ENCODE measurements at regions not wholly inside any gene's neighbourhood (a gene's known extent, or its start where the extent isn't known, plus 50 kb on each side); places are given as distances from the start of the nearest gene placed in this dataset.

DNA sequence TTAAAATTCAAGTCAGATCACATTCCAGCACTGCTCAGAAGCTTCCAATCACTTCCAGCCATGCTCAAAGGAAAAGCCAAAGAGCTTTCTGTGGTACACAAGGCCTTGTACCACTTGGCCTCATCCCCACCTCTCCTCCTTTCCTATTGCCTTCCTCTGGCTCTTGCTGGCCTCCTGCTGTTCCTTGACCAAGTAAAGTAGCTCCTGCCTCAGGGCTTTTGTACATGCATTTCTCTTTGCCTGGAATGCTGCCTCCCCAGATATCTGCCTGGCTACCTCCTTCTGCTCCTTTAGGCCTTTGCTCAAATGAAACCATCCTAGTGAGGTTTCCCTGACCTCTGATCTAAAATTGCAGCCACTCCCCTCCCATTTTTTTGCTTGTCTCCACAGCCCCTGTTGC lies 51.2 kb upstream of the TCL1B start:
- TF ChIP-seq, protein P1, sequence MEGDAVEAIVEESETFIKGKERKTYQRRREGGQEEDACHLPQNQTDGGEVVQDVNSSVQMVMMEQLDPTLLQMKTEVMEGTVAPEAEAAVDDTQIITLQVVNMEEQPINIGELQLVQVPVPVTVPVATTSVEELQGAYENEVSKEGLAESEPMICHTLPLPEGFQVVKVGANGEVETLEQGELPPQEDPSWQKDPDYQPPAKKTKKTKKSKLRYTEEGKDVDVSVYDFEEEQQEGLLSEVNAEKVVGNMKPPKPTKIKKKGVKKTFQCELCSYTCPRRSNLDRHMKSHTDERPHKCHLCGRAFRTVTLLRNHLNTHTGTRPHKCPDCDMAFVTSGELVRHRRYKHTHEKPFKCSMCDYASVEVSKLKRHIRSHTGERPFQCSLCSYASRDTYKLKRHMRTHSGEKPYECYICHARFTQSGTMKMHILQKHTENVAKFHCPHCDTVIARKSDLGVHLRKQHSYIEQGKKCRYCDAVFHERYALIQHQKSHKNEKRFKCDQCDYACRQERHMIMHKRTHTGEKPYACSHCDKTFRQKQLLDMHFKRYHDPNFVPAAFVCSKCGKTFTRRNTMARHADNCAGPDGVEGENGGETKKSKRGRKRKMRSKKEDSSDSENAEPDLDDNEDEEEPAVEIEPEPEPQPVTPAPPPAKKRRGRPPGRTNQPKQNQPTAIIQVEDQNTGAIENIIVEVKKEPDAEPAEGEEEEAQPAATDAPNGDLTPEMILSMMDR (IDR thresholded peaks at IDR 0.05; ENCODE audit: low read depth, low read length, missing input control), result no peak
- TF ChIP-seq HNF4A (conservative IDR thresholded peaks at IDR 0.05) (no peak), ATF3 (IDR thresholded peaks at IDR 0.05) (no peak), SP1 (IDR thresholded peaks at IDR 0.05) (no peak)
- TF ChIP-seq, protein P2, sequence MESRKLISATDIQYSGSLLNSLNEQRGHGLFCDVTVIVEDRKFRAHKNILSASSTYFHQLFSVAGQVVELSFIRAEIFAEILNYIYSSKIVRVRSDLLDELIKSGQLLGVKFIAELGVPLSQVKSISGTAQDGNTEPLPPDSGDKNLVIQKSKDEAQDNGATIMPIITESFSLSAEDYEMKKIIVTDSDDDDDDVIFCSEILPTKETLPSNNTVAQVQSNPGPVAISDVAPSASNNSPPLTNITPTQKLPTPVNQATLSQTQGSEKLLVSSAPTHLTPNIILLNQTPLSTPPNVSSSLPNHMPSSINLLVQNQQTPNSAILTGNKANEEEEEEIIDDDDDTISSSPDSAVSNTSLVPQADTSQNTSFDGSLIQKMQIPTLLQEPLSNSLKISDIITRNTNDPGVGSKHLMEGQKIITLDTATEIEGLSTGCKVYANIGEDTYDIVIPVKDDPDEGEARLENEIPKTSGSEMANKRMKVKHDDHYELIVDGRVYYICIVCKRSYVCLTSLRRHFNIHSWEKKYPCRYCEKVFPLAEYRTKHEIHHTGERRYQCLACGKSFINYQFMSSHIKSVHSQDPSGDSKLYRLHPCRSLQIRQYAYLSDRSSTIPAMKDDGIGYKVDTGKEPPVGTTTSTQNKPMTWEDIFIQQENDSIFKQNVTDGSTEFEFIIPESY (IDR thresholded peaks at IDR 0.05), result no peak
- TF ChIP-seq, protein P3, sequence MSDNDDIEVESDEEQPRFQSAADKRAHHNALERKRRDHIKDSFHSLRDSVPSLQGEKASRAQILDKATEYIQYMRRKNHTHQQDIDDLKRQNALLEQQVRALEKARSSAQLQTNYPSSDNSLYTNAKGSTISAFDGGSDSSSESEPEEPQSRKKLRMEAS (IDR thresholded peaks at IDR 0.05), result no peak

Measured in liver (tissue), 3 donors.